Panc1 (cell line): ENCODE measurements at regions not wholly inside any gene's neighbourhood (a gene's known extent, or its start where the extent isn't known, plus 50 kb on each side); places are given as distances from the start of the nearest gene placed in this dataset.

Experiments used
- ATAC-seq: fragments of 200-7000 bp; cut with Tn5 transposase; 2 replicates; pipeline ENCODE4 v1.9.1; 2020; ENCODE audit warnings: mild to moderate bottlenecking, moderate library complexity
- BruUV-seq: library from RNA; stranded (reverse); fragments of 400-500 nt; replicated peaks from 2 replicates; lab custom pipeline; 2021; lab: Mats Ljungman, UMichigan
- CTCF ChIA-PET: fragments of 300-600 bp; sonication (Branson Sonifier 250); formaldehyde crosslinking; loops from one replicate; lab custom pipeline; 2022; ENCODE audit warnings: antibody characterized with exemption; lab: Charles Lee
- POLR2A ChIA-PET: fragments of 300-600 bp; sonication (Branson Sonifier 250); formaldehyde crosslinking; loops from one replicate; lab custom pipeline; 2022; ENCODE audit warnings: antibody characterized with exemption; lab: Charles Lee
- DNase-seq: peaks from one replicate; pipeline ENCODE4 v3.0.0-alpha.2; 2010; ENCODE audit warnings: low read depth, low spot score
- H3K27ac ChIP-seq: 2 replicates; pipeline ENCODE4 v1.5.1; 2011; ENCODE audit warnings: mild to moderate bottlenecking, low read length, inconsistent platforms
- H3K27me3 ChIP-seq: fragments of 200-500 bp; sonication (Bioruptor generic); 2 replicates; pipeline ENCODE4 v1.6.0; 2014; ENCODE audit warnings: low read length, inconsistent platforms; ENCODE audit not compliant: control insufficient read depth, insufficient read depth
- H3K36me3 ChIP-seq: fragments of 200-500 bp; sonication (Bioruptor generic); 2 replicates; pipeline ENCODE4 v1.5.1; 2014; ENCODE audit warnings: inconsistent platforms, mild to moderate bottlenecking, low read length, moderate library complexity; ENCODE audit not compliant: control insufficient read depth, insufficient read depth
- H3K4me1 ChIP-seq: 2 replicates; pipeline ENCODE4 v1.5.1; 2011; ENCODE audit warnings: inconsistent platforms, mild to moderate bottlenecking, low read length, moderate library complexity; ENCODE audit not compliant: control insufficient read depth, insufficient read depth
- H3K4me3 ChIP-seq, 2 experiments: 2 replicates each; pipeline ENCODE4 v1.5.1; 2011 to 2012; ENCODE audit warnings: low read depth in 2 of 2, low read length in 2 of 2, mild to moderate bottlenecking in 2 of 2, inconsistent platforms in 1 of 2, moderate library complexity in 1 of 2
- H3K9me3 ChIP-seq: fragments of 200-500 bp; sonication (Bioruptor generic); 2 replicates; pipeline ENCODE4 v1.5.1; 2014; ENCODE audit warnings: low read depth, mild to moderate bottlenecking, inconsistent platforms, low read length, moderate library complexity; ENCODE audit not compliant: control insufficient read depth, insufficient read depth
- CTCF ChIP-seq: fragments of 450-650 bp; IDR thresholded peaks from 2 replicates; pipeline ENCODE4 v1.5.1; 2017; ENCODE audit warnings: mild to moderate bottlenecking
- POLR2AphosphoS5 ChIP-seq: IDR thresholded peaks from 2 replicates; pipeline ENCODE4 v1.6.1; 2012; ENCODE audit warnings: mild to moderate bottlenecking, low read depth, low read length, moderate library complexity
- SIN3A ChIP-seq: IDR thresholded peaks from 2 replicates; pipeline ENCODE4 v1.6.1; 2012; ENCODE audit warnings: low read depth, mild to moderate bottlenecking, low read length, moderate library complexity, borderline replicate concordance; ENCODE audit not compliant: insufficient read depth
- TCF7L2 ChIP-seq: IDR thresholded peaks from 2 replicates; pipeline ENCODE4 v1.6.1; 2011; ENCODE audit warnings: mild to moderate bottlenecking, low read depth, low read length, inconsistent platforms
- in situ Hi-C: cut with HindIII; loops from 2 replicates; pipeline ENCODE4 v1.10.0; 2016; ENCODE audit warnings: low sequenced_read_pairs, low pct_unique_long_range_greater_than_20kb
- intact Hi-C: fragments of 100-400 bp; cut with micrococcal nuclease; formaldehyde crosslinking; loops from one replicate; pipeline ENCODE4 v1.10.0; 2022; ENCODE audit not compliant: unreplicated experiment
- TF ChIP-seq, protein P1 (sequence below), 2 experiments: IDR thresholded peaks; 2 replicates each; pipeline ENCODE4 v1.6.1; 2011 to 2012; ENCODE audit warnings: low read depth in 2 of 2, control low read depth in 1 of 2, low read length in 1 of 2, mild to moderate bottlenecking in 1 of 2, moderate library complexity in 1 of 2; ENCODE audit not compliant: insufficient read depth in 1 of 2

- in situ Hi-C loops = no loop called here
- Histone ChIP-seq H3K27me3 (no peaks in the 10 kb centered on the region), H3K9me3 (no peaks in the 10 kb centered on the region), H3K4me1 (no peaks in the 10 kb centered on the region), H3K27ac (no peak overlapping the region), H3K36me3 (no peaks in the 10 kb centered on the region), H3K4me3 (no peak overlapping the region)
- intact Hi-C loops = no loop called here
- ATAC-seq (no peak), DNase-seq (no peak)
- ChIA-PET POLR2A (no interaction called here), CTCF (no interaction called here)
- BruUV-seq = no TSS peak
- TF ChIP-seq, protein P1, sequence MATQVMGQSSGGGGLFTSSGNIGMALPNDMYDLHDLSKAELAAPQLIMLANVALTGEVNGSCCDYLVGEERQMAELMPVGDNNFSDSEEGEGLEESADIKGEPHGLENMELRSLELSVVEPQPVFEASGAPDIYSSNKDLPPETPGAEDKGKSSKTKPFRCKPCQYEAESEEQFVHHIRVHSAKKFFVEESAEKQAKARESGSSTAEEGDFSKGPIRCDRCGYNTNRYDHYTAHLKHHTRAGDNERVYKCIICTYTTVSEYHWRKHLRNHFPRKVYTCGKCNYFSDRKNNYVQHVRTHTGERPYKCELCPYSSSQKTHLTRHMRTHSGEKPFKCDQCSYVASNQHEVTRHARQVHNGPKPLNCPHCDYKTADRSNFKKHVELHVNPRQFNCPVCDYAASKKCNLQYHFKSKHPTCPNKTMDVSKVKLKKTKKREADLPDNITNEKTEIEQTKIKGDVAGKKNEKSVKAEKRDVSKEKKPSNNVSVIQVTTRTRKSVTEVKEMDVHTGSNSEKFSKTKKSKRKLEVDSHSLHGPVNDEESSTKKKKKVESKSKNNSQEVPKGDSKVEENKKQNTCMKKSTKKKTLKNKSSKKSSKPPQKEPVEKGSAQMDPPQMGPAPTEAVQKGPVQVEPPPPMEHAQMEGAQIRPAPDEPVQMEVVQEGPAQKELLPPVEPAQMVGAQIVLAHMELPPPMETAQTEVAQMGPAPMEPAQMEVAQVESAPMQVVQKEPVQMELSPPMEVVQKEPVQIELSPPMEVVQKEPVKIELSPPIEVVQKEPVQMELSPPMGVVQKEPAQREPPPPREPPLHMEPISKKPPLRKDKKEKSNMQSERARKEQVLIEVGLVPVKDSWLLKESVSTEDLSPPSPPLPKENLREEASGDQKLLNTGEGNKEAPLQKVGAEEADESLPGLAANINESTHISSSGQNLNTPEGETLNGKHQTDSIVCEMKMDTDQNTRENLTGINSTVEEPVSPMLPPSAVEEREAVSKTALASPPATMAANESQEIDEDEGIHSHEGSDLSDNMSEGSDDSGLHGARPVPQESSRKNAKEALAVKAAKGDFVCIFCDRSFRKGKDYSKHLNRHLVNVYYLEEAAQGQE (IDR thresholded peaks at IDR 0.05; ENCODE audit: insufficient read depth in 1 of 2, low read depth in 2 of 2, low read length in 1 of 2) = no peak
- no peak for TF ChIP-seq POLR2AphosphoS5
Observed at GRCh38 chr12:18899678-18900317, 161.9 kb downstream of the CAPZA3 start.

DNA sequence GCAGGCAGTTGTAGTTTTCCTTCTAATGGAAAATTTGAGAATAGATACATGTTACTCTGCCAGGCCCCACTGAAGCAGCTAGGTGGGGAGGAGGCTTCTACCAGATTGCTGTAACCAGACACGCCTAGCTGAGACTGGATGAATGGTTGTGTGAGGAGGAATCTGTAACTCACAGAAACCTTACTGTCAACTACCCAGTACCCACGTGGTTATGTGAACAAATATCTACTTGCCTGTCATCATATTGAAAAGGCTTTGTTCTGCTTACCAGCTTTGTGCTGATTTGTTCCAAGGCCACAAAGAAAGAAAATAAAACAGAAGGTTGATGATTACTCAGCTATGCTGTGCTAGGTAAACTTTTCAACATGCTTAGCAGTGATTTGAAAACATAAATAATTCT lies 167.2 kb downstream of the CAPZA3 start:
- H3K4me3 ChIP-seq = no peak overlapping the region
- H3K9me3 ChIP-seq = no peaks in the 10 kb centered on the region
- H3K27me3 ChIP-seq = no peaks in the 10 kb centered on the region
- no TSS peak for BruUV-seq
- DNase-seq (no peak), ATAC-seq (no peak)
- intact Hi-C loops = no loop called here
- TF ChIP-seq, protein P1 (IDR thresholded peaks at IDR 0.05; ENCODE audit: insufficient read depth in 1 of 2, low read depth in 2 of 2, low read length in 1 of 2) = no peak
- TF ChIP-seq TCF7L2 = no peak
- TF ChIP-seq SIN3A = no peak
- TF ChIP-seq POLR2AphosphoS5 = no peak
- no peak for TF ChIP-seq CTCF
- H3K4me1 ChIP-seq = no peaks in the 10 kb centered on the region
- in situ Hi-C loops = no loop called here
- CTCF ChIA-PET = no interaction called here
- H3K27ac ChIP-seq = no peak overlapping the region
- POLR2A ChIA-PET = no interaction called here
- no peaks in the 10 kb centered on the region for H3K36me3 ChIP-seq
